Activated T-cell treated with anti-CD3 and anti-CD28 coated beads, Interleukin-2, amount 50 U/mL, for 4 hours (primary cell): ENCODE measurements at regions not wholly inside any gene's neighbourhood (a gene's known extent, or its start where the extent isn't known, plus 50 kb on each side); places are given as distances from the start of the nearest gene placed in this dataset.

ENCODE experiments used
- ATAC-seq, 2 donors: fragments of 200-7000 bp; cut with Tn5 transposase; one replicate each; pipeline ENCODE4 v1.10.0; 2021
- DNase-seq: peaks from one replicate; pipeline ENCODE4 v3.0.0-alpha.2; 2020
- H3K27me3 Mint-ChIP-seq: one replicate; pipeline ENCODE4 v1.8.0; 2021; ENCODE audit warnings: low read depth, mixed read lengths
- H3K36me3 Mint-ChIP-seq: one replicate; pipeline ENCODE4 v1.8.0; 2022; ENCODE audit warnings: mixed read lengths; ENCODE audit not compliant: insufficient read depth
- H3K4me1 Mint-ChIP-seq: one replicate; pipeline ENCODE4 v1.8.0; 2021; ENCODE audit warnings: low read depth, mixed read lengths
- H3K4me3 Mint-ChIP-seq: one replicate; pipeline ENCODE4 v1.8.0; 2021; ENCODE audit warnings: mild to moderate bottlenecking, moderate library complexity, mixed read lengths
- H3K9me3 Mint-ChIP-seq: one replicate; pipeline ENCODE4 v1.8.0; 2021; ENCODE audit warnings: mixed read lengths

DNA sequence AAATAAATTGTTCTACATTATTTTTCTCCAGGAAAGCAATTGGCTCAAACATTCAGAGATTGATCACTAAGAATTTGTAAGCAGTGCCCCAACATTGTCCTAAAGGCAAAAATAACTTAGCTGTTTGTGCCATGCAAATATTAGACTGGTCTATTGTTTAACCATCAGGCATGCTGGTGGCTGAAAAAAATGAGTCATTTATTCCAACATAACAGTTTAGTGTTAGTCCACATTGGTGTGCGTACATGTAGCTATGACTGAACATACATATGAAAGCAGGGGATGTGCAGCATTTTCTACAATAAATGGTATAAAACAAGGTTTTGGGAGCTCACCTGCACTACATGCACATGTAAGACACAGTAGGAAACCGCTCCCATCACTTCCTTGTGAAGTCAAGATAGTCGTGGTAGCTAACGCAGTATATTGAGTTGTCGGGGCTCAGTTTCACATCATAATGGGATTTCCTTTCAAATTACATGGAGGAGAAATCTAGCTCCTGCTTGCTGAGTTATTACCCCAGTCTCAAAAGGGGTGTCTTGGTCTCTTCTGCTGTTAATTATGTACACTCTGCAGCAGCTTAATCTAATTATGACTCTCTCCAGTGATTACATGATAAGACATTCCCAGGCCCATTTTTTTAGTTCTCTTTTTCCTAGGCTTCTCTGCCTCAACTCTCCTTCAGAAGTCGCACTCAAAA lies 199.4 kb downstream of the LYPLAL1 start:
- ATAC-seq (no peak), DNase-seq (no peak)
- Mint-ChIP-seq H3K36me3 (no peaks in the 10 kb centered on the region), H3K27me3 (no peaks in the 10 kb centered on the region), H3K4me1 (no peaks in the 10 kb centered on the region), H3K4me3 (no peak overlapping the region), H3K9me3 (no peaks in the 10 kb centered on the region)

DNA sequence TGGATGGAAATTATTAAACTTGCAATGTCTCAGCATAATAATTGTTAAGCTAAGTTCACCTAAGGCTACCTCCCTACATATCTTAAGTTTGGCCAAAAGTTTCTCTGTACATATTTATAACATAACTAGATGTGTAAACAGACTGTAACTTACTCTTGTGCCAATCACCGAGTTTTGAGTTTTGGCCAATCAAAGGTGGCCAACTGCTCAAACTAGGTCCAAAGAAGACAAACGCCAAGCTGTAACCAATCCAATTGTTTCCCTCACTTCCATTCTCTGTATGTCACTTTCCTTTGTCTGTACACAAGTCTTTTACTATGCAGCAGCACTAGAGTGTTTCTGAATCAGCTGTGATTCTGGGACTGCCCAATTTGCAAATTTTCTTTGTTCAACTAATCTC lies 197.8 kb downstream of the LYPLAL1 start:
- no peak for ATAC-seq
- Mint-ChIP-seq H3K36me3 (no peaks in the 10 kb centered on the region), H3K4me1 (no peaks in the 10 kb centered on the region), H3K4me3 (no peak overlapping the region), H3K9me3 (no peaks in the 10 kb centered on the region), H3K27me3 (no peaks in the 10 kb centered on the region)
- DNase-seq, result no peak

DNA sequence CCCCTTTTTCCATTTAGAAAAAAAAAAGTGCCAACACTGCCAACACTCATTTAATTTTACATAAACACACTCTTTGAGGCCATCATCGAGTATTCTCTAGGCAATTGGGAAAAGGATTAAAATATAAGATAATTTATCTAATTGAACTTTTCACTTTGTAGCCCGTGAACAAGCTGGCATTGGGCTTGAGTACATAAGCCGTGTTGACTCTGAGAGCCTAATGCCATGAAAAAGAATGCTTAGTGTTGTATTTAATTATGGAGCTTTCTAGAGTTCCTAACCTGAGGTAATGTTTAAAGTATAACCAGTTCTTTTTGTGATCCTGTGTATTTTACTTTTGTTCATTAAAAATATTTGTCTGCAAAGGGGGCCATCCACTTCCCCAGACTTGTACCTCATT lies 193.8 kb downstream of the LYPLAL1 start:
- no peak for DNase-seq
- H3K27me3 Mint-ChIP-seq, result no peaks in the 10 kb centered on the region
- H3K36me3 Mint-ChIP-seq, result no peaks in the 10 kb centered on the region
- no peak for ATAC-seq
- H3K4me1 Mint-ChIP-seq, result no peaks in the 10 kb centered on the region
- no peaks in the 10 kb centered on the region for H3K9me3 Mint-ChIP-seq
- H3K4me3 Mint-ChIP-seq, result no peak overlapping the region

DNA sequence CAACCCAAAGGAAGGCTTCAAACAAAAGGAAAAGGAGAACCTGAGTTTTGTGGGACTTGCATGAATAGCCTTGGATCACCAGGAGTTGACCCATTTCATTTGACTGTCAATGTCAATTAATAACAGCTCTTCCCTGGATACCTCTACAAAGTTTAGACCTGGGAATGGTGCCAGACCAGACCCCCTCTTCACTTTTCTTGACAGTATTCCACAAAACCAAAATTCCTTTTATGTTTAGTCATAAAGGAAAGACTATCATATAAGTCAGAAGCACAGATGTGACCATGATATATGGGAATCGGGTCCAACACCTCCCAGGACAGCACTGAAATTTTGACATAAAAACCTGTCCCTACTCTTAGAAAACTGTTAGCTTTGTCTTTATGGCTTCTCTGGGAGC lies 191.8 kb downstream of the LYPLAL1 start:
- Mint-ChIP-seq H3K4me3 (no peak overlapping the region), H3K27me3 (no peaks in the 10 kb centered on the region), H3K9me3 (no peaks in the 10 kb centered on the region), H3K4me1 (no peaks in the 10 kb centered on the region), H3K36me3 (no peaks in the 10 kb centered on the region)
- DNase-seq (no peak), ATAC-seq (no peak)

DNA sequence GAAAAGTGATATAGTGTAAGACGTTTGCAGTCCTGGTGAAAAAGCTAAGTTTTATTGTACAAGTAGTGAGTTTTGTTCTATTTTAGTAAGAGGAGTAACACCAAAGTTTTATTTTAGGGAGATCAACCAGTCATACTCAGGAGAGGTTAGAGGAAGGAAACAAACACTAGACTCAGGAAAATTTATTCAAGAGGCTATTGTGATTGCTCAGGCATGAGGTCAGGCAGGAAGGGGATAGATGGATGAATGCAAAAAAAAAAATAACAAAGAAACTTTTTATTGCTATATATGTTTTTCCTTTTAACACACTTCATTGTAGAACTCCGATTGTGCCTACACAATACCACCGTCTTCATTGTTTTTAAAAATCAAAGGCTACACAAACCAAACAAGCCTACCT lies 189.0 kb downstream of the LYPLAL1 start:
- peaks cover under 1% of the 10 kb centered on the region for H3K9me3 Mint-ChIP-seq
- H3K36me3 Mint-ChIP-seq, result no peaks in the 10 kb centered on the region
- DNase-seq (no peak), ATAC-seq (no peak)
- no peaks in the 10 kb centered on the region for H3K27me3 Mint-ChIP-seq
- no peaks in the 10 kb centered on the region for H3K4me1 Mint-ChIP-seq
- H3K4me3 Mint-ChIP-seq, result no peak overlapping the region

DNA sequence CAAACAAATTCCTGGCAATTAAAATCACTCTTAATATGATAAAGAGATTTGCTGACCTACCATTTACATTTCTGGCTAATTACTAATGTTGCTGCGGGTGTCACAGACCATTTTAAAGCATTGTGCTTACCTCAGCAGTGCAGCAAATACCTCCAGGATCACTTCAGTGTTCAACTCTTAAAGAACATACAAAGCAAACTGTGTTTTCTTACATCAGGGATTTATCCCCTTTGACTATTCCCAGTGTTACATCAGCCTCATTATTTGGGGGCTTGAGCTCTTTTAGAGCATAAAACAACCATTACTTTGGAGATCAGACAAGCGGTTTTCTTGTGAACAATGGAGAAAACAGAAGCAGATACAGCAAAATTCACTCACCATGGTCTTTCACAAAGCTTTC lies 185.4 kb downstream of the LYPLAL1 start:
- H3K4me3 Mint-ChIP-seq, result no peak overlapping the region
- peaks cover 7% of the 10 kb centered on the region for H3K9me3 Mint-ChIP-seq
- H3K36me3 Mint-ChIP-seq, result no peaks in the 10 kb centered on the region
- H3K27me3 Mint-ChIP-seq, result no peaks in the 10 kb centered on the region
- DNase-seq, result no peak
- no peaks in the 10 kb centered on the region for H3K4me1 Mint-ChIP-seq
- no peak for ATAC-seq

DNA sequence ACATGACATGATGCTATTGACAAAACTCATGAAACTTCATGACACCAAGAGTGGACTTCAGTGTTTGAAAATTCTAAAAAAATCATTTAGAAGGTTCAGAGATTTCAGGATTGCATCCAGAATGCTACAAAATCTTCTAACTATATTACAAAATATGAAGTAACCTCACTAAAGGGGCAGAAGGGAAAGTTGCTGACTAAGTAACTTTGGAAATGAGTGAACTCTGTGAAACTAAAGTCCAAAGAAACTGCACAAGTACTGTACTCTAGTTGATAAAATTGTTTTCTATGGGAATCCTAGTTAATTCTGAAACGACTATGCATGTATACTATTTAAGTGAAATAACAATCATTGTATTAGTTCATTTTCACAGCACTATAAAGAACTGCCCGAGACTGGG lies 184.4 kb downstream of the LYPLAL1 start:
- Mint-ChIP-seq H3K36me3 (no peaks in the 10 kb centered on the region), H3K4me1 (no peaks in the 10 kb centered on the region), H3K27me3 (no peaks in the 10 kb centered on the region), H3K9me3 (peaks cover 7% of the 10 kb centered on the region), H3K4me3 (no peak overlapping the region)
- DNase-seq (no peak), ATAC-seq (no peak)

DNA sequence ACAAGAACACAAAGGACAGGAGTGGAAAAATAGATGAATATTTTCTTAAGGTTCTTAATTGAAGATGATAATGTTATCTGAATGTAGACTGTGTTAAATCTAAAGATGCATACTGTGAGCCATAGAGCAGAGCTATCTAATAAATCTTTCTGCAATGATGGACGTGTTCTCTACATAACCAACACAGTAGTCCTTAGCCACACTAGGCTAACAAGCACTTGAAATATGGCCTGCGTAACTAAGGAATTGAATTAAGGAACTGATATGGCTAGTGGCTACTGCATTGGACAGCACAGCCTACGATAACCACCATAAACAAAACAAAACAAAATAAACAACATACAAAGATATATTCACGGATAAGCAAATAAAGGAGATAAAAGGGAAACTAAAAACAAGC lies 181.3 kb downstream of the LYPLAL1 start:
- no peaks in the 10 kb centered on the region for H3K27me3 Mint-ChIP-seq
- no peak for DNase-seq

DNA sequence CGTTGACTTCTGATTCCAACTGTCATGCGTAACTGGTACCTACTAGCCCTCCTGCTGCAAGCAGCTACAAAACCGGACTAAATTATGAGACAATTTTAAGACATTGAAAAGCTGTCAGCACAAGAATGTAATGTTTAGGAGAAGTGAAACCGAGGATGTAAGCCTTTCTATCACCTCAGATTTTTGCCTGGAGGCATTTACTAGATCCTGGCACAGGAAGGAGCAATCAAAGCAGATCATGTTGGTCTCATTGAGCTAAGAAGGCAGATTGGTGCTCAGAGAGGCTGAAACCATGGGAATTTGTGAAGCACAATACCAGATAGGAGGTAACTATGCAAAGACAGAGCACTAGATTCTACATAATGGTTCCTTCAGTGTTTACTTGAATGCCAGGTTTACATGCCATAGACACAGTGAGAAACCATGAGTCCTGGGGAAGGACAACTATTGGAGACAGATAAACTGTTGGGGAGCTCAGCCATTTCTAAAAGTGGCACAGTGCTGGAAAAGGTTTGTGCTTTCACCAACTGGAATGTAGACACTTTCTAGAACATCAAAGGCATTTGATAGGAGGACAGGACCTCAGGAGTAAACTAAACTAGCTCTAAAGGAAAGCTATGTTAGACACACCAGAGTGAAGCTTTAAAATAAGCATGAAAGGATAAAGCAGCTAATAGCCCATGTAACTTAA lies 179.4 kb downstream of the LYPLAL1 start:
- ATAC-seq, result no peak
- H3K9me3 Mint-ChIP-seq, result peaks cover 7% of the 10 kb centered on the region
- H3K4me1 Mint-ChIP-seq, result no peaks in the 10 kb centered on the region
- no peaks in the 10 kb centered on the region for H3K27me3 Mint-ChIP-seq
- no peak for DNase-seq
- H3K36me3 Mint-ChIP-seq, result no peaks in the 10 kb centered on the region
- no peak overlapping the region for H3K4me3 Mint-ChIP-seq

More for the DNA sequence above, 181.3 kb downstream of the LYPLAL1 start:
- H3K9me3 Mint-ChIP-seq, result peaks cover 7% of the 10 kb centered on the region
- no peak overlapping the region for H3K4me3 Mint-ChIP-seq
- no peak for ATAC-seq
- no peaks in the 10 kb centered on the region for H3K4me1 Mint-ChIP-seq
- no peaks in the 10 kb centered on the region for H3K36me3 Mint-ChIP-seq

DNA sequence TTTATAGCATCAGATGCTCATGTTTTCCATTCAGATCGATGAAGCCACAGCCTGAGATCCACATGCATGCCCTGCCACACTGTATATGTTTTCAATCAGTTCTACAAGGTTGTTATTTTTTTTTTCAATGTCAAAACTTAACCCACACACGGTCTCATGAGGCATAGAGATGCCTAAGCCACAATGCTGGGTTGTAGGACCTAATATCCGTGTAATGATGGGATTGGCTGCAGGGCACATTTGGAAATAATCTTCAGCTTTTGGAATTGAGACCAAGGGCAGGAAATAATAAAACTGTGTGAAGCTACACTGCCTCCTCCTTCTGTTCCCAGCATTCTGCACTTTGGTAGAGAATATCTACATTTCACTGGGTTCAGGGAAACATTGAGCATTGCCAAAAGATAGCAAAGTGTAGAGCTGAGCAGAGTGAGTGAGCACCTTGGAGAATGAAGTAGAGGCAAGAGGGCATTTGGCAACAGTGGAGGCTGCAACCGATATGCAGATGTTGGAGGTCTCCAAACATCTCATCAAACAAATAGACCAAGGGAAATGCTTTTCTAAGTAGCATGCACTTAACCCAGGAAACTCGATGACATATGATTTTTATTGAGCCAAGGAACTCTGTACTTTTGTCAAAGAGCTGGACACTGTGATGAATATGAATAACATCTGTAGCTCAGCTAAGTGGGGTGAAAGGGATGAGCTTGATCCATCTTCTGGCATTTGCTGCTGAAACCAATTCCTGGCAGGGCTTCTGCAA lies 176.7 kb downstream of the LYPLAL1 start:
- Mint-ChIP-seq H3K4me3 (no peak overlapping the region), H3K36me3 (no peaks in the 10 kb centered on the region), H3K9me3 (peaks cover 20% of the 10 kb centered on the region), H3K4me1 (no peaks in the 10 kb centered on the region), H3K27me3 (no peaks in the 10 kb centered on the region)
- DNase-seq, result no peak
- ATAC-seq, result no peak

DNA sequence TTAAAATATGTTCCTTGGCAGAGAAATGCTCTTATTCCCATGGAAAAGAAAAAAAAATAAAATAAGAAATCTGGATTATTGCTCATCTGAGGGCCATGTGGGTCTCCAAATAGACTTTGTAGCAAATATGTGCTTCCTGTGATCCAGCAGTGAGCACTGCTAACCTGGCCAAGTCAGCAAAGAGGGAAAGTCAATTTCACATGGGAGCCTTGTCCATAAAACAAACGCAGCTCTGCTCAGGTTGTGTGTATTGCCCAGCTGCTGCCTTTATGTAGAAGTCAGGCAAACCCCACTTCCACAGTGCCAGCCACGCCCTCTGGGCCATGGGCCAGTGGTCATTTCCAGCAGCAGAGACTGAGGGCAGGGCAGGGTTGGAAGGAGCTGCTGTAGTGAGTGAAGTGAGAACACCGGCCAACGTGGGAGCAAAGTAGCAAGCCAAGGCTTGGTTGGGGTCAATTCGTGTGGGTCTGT lies 174.3 kb downstream of the LYPLAL1 start:
- ATAC-seq, result no peak
- no peak for DNase-seq
- H3K4me3 Mint-ChIP-seq, result no peak overlapping the region
- H3K9me3 Mint-ChIP-seq, result peaks cover 27% of the 10 kb centered on the region
- no peaks in the 10 kb centered on the region for H3K36me3 Mint-ChIP-seq
- no peaks in the 10 kb centered on the region for H3K27me3 Mint-ChIP-seq
- H3K4me1 Mint-ChIP-seq, result no peaks in the 10 kb centered on the region

DNA sequence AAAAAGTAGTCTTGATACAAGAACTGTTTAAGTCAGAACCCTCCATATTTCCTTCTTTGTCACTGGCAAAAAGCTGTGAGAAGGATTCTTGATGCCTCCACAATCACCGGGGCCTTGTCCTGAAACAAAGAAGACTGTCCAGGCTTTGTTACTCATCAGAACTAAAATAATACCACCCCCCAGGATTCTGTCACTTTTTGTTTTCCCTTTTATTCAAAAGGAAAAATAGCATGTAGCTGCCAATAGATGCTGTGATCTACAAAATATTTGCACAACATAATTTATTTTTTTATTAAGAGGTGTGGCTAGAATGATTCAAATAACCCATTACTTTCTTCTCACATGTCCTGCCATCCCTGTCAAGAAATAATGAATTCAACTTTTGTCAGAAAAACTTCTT lies 173.7 kb downstream of the LYPLAL1 start:
- no peaks in the 10 kb centered on the region for H3K27me3 Mint-ChIP-seq
- H3K9me3 Mint-ChIP-seq, result peaks cover 27% of the 10 kb centered on the region
- H3K36me3 Mint-ChIP-seq, result no peaks in the 10 kb centered on the region
- H3K4me1 Mint-ChIP-seq, result no peaks in the 10 kb centered on the region
- no peak for ATAC-seq
- H3K4me3 Mint-ChIP-seq, result no peak overlapping the region
- DNase-seq, result no peak

DNA sequence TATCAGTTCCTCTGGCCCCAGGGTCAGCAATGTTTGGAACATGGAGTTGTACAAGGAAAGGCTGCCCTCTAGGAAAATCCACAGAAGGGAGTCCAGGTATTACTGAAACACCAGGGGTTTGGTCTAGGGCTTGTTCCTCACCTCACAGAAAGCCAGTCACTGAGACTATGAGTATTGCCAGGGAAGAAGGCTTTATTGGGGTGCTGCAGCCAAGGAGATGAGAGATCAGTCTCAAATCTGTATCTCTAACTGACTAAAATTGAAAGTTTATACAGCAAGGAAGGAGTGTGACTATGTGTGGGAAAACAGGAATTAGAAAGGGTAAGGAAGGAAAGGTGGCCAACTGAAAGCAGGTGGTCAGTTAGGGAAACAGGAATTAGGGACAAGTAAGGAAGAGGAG lies 172.3 kb downstream of the LYPLAL1 start:
- Mint-ChIP-seq H3K27me3 (no peaks in the 10 kb centered on the region), H3K9me3 (peaks cover 27% of the 10 kb centered on the region)

DNA sequence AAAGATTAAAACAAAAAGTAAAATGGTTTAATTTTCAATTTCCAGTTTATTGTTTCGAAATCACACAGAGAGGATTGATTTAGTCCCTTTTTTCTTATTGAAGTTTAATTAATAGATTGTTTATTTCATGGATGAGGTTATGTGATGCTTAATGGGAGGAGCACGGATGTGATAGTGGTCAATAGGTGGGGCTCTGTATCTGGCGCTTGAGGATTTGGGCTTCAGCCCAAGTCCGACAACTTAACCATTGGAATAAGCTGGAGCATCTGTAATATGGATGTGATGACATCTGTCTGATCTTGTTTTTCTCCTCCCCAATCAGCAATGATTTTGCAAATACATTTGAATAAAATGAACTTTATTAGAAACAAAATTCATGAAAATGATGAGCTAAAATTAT lies 169.2 kb downstream of the LYPLAL1 start:
- no peak for ATAC-seq
- H3K4me3 Mint-ChIP-seq, result no peak overlapping the region
- DNase-seq, result no peak
- H3K4me1 Mint-ChIP-seq, result no peaks in the 10 kb centered on the region
- H3K36me3 Mint-ChIP-seq, result no peaks in the 10 kb centered on the region
- H3K9me3 Mint-ChIP-seq, result peaks cover 27% of the 10 kb centered on the region
- H3K27me3 Mint-ChIP-seq, result no peaks in the 10 kb centered on the region

More for the DNA sequence above, 172.3 kb downstream of the LYPLAL1 start:
- Mint-ChIP-seq H3K4me3 (no peak overlapping the region), H3K36me3 (no peaks in the 10 kb centered on the region), H3K4me1 (no peaks in the 10 kb centered on the region)
- no peak for ATAC-seq
- no peak for DNase-seq

DNA sequence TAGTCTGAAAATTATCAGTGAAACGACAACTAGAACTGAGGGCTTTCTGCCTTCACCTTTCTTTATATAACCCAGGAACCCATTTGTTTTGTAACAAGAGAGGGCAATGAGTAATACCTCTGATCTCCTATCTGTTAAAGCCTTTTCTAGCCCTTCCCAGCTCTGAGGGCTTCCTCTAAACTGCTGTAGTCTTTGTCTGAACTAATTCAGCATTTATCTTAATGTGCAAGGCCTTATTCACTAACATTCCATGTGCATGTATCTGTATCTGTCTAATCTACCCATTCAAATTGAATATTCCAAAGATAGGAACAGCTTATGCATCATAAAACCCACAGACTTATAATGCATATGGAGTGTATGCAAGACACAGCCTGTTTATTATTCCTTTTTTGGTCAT lies 167.1 kb downstream of the LYPLAL1 start:
- H3K27me3 Mint-ChIP-seq, result no peaks in the 10 kb centered on the region
- DNase-seq, result no peak
- no peak for ATAC-seq
- no peak overlapping the region for H3K4me3 Mint-ChIP-seq
- no peaks in the 10 kb centered on the region for H3K36me3 Mint-ChIP-seq
- H3K4me1 Mint-ChIP-seq, result no peaks in the 10 kb centered on the region
- H3K9me3 Mint-ChIP-seq, result peaks cover 14% of the 10 kb centered on the region
